Esophagus squamous epithelium (tissue), 4 donors: ENCODE measurements at regions not wholly inside any gene's neighbourhood (a gene's known extent, or its start where the extent isn't known, plus 50 kb on each side); places are given as distances from the start of the nearest gene placed in this dataset.

ENCODE experiments used
- POLR2A ChIP-seq, 4 donors: fragments of 450-650 bp; IDR thresholded peaks; one replicate each; pipeline ENCODE4 v1.6.1; 2017; ENCODE audit warnings: antibody characterized with exemption in 4 of 4, mild to moderate bottlenecking in 4 of 4, moderate library complexity in 3 of 4
- TF ChIP-seq, protein P1 (sequence below), 6 experiments: fragments of 450-650 bp in 4 of 6; fragments of 200-600 bp in 2 of 6; sonication (generic) in 2 of 6; IDR thresholded peaks; one replicate each; pipeline ENCODE4 v1.5.1; 2016 to 2019; ENCODE audit warnings: antibody characterized with exemption in 6 of 6, mild to moderate bottlenecking in 4 of 6, moderate library complexity in 4 of 6

DNA sequence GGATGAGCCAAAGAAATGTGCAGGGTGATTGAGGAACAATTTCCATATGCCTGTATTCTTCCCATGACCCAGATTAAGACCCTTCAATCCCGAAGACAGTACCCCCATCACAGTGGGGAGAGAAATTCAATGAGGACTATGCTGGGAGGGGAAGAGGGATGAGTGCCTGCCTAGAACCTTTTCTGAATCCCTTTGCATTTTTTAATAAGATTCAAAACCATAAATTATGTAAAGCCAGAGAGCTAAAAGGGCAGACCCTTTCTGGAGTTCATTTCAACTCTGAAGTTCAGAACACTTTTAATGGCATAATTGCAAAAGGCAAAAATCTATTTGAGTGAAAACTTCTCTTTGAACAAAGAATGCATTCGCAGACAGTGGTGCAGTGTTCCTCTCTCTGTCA lies 529.5 kb downstream of the NTRK3 start:
- TF ChIP-seq, protein P1, sequence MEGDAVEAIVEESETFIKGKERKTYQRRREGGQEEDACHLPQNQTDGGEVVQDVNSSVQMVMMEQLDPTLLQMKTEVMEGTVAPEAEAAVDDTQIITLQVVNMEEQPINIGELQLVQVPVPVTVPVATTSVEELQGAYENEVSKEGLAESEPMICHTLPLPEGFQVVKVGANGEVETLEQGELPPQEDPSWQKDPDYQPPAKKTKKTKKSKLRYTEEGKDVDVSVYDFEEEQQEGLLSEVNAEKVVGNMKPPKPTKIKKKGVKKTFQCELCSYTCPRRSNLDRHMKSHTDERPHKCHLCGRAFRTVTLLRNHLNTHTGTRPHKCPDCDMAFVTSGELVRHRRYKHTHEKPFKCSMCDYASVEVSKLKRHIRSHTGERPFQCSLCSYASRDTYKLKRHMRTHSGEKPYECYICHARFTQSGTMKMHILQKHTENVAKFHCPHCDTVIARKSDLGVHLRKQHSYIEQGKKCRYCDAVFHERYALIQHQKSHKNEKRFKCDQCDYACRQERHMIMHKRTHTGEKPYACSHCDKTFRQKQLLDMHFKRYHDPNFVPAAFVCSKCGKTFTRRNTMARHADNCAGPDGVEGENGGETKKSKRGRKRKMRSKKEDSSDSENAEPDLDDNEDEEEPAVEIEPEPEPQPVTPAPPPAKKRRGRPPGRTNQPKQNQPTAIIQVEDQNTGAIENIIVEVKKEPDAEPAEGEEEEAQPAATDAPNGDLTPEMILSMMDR (IDR thresholded peaks at IDR 0.05), result no peak
- no peak for TF ChIP-seq POLR2A (IDR thresholded peaks at IDR 0.05)
